PC-9 (cell line): ENCODE measurements at regions not wholly inside any gene's neighbourhood (a gene's known extent, or its start where the extent isn't known, plus 50 kb on each side); places are given as distances from the start of the nearest gene placed in this dataset.

Source experiments
- BruUV-seq: library from RNA; stranded (reverse); fragments of 400-500 nt; replicated peaks from 2 replicates; lab custom pipeline; 2021; lab: Mats Ljungman, UMichigan
- CTCF ChIA-PET: fragments of 300-600 bp; sonication (Branson Sonifier 250); formaldehyde crosslinking; loops from one replicate; lab custom pipeline; 2022; ENCODE audit warnings: antibody characterized with exemption; lab: Charles Lee
- POLR2A ChIA-PET: fragments of 300-600 bp; sonication (Branson Sonifier 250); formaldehyde crosslinking; loops from one replicate; lab custom pipeline; 2022; ENCODE audit warnings: antibody characterized with exemption; ENCODE audit not compliant: unreplicated experiment; lab: Charles Lee
- DNase-seq, 2 experiments: peaks; one replicate each; pipeline versions ENCODE4 v3.0.0 to v3.0.0-alpha.2; 2015 to 2022; ENCODE audit warnings: mixed read lengths in 1 of 2
- H2AFZ ChIP-seq: fragments of 200-600 bp; sonication (generic); 2 replicates; pipeline ENCODE4 v1.8.1; 2017; ENCODE audit warnings: antibody characterized with exemption
- H3F3A ChIP-seq: fragments of 200-600 bp; sonication (generic); 2 replicates; pipeline ENCODE4 v1.8.1; 2017; ENCODE audit warnings: antibody characterized with exemption, mild to moderate bottlenecking, low read depth; ENCODE audit not compliant: insufficient read depth
- H3K27ac ChIP-seq: fragments of 200-600 bp; sonication (generic); 2 replicates; pipeline ENCODE4 v1.6.1; 2016; ENCODE audit warnings: mixed run types
- H3K27me3 ChIP-seq: fragments of 200-600 bp; sonication (generic); 2 replicates; pipeline ENCODE4 v1.6.1; 2016; ENCODE audit warnings: low read depth, mixed run types; ENCODE audit not compliant: insufficient read depth
- H3K36me3 ChIP-seq: fragments of 200-600 bp; sonication (generic); 2 replicates; pipeline ENCODE4 v1.6.1; 2016; ENCODE audit warnings: low read depth, mixed run types
- H3K4me1 ChIP-seq: fragments of 200-600 bp; sonication (generic); replicated peaks from 2 replicates; pipeline ENCODE4 v1.6.1; 2016; ENCODE audit warnings: mixed run types; ENCODE audit not compliant: insufficient read depth
- H3K4me2 ChIP-seq: fragments of 200-600 bp; sonication (generic); 2 replicates; pipeline ENCODE4 v1.6.1; 2017; ENCODE audit warnings: mixed run types
- H3K4me3 ChIP-seq: fragments of 200-600 bp; sonication (generic); 2 replicates; pipeline ENCODE4 v1.6.1; 2016; ENCODE audit warnings: mixed run types
- H3K79me2 ChIP-seq: fragments of 200-600 bp; sonication (generic); 2 replicates; pipeline ENCODE4 v1.6.1; 2017; ENCODE audit warnings: low read depth, mixed run types
- H3K9me2 ChIP-seq: fragments of 200-600 bp; sonication (generic); 2 replicates; pipeline ENCODE4 v1.8.1; 2017; ENCODE audit warnings: mild to moderate bottlenecking; ENCODE audit not compliant: insufficient read depth
- H3K9me3 ChIP-seq: fragments of 200-600 bp; sonication (generic); 2 replicates; pipeline ENCODE4 v1.8.1; 2016; ENCODE audit warnings: low read depth; ENCODE audit not compliant: insufficient read depth
- H4K20me1 ChIP-seq: fragments of 200-600 bp; sonication (generic); 2 replicates; pipeline ENCODE4 v1.8.1; 2017; ENCODE audit not compliant: insufficient read depth
- CTCF ChIP-seq: fragments of 200-600 bp; sonication (generic); conservative IDR thresholded peaks from 2 replicates; pipeline ENCODE4 v1.6.1; 2017; ENCODE audit warnings: mixed run types, antibody characterized with exemption, mild to moderate bottlenecking, moderate library complexity
- EZH2 ChIP-seq: fragments of 200-600 bp; sonication (generic); IDR thresholded peaks from 2 replicates; pipeline ENCODE4 v1.8.0; 2017; ENCODE audit warnings: antibody characterized with exemption, low read depth
- intact Hi-C: fragments of 100-400 bp; cut with micrococcal nuclease; formaldehyde crosslinking; loops from one replicate; pipeline ENCODE4 v1.10.0; 2022; ENCODE audit not compliant: unreplicated experiment

- Histone ChIP-seq H3K4me1 (no peaks in the 10 kb centered on the region), H3K4me2 (no peak overlapping the region), H3K9me3 (peaks cover 3% of the 10 kb centered on the region; the same call in 1 of the 2 replicates), H3F3A (no peaks in the 10 kb centered on the region), H3K36me3 (no peaks in the 10 kb centered on the region), H3K9me2 (no peaks in the 10 kb centered on the region), H3K79me2 (no peaks in the 10 kb centered on the region), H3K27ac (no peak overlapping the region), H2AFZ (no peak overlapping the region), H3K27me3 (no peaks in the 10 kb centered on the region), H3K4me3 (no peak overlapping the region), H4K20me1 (no peaks in the 10 kb centered on the region)
- TF ChIP-seq EZH2 (no peak), CTCF (no peak)
- no TSS peak for BruUV-seq
- intact Hi-C loops, result no loop called here
- ChIA-PET CTCF (no interaction called here), POLR2A (no interaction called here)
- DNase-seq, result no peak
Observed at GRCh38 chr11:81030186-81030585, 1589.4 kb upstream of the TENM4 start.

- intact Hi-C loops, result no loop called here
- Histone ChIP-seq H3K27ac (no peak overlapping the region), H3K4me2 (no peak overlapping the region), H3K36me3 (no peaks in the 10 kb centered on the region), H3K9me2 (no peaks in the 10 kb centered on the region), H3K4me3 (no peak overlapping the region), H3K79me2 (no peaks in the 10 kb centered on the region), H3K9me3 (peaks cover 3% of the 10 kb centered on the region; the same call in 1 of the 2 replicates), H2AFZ (no peak overlapping the region), H4K20me1 (no peaks in the 10 kb centered on the region; the same call in 1 of the 2 replicates), H3F3A (no peaks in the 10 kb centered on the region), H3K27me3 (no peaks in the 10 kb centered on the region), H3K4me1 (no peaks in the 10 kb centered on the region)
- BruUV-seq, result no TSS peak
- POLR2A ChIA-PET, result no interaction called here
- TF ChIP-seq CTCF, result no peak
- TF ChIP-seq EZH2, result no peak
- no peak for DNase-seq
- CTCF ChIA-PET, result no interaction called here
Observed at GRCh38 chr11:81026032-81026431, 1585.2 kb upstream of the TENM4 start.

- H3K4me3 ChIP-seq, result no peak overlapping the region
- H2AFZ ChIP-seq, result no peak overlapping the region
- H3K36me3 ChIP-seq, result no peaks in the 10 kb centered on the region
- no peak for DNase-seq
- no peak overlapping the region for H3K4me2 ChIP-seq
- BruUV-seq, result no TSS peak
- no peak overlapping the region for H3K27ac ChIP-seq
- H3F3A ChIP-seq, result no peaks in the 10 kb centered on the region
- no peaks in the 10 kb centered on the region; the same call in 1 of the 2 replicates for H4K20me1 ChIP-seq
- TF ChIP-seq EZH2, result no peak
- no peak for TF ChIP-seq CTCF
- peaks cover 3% of the 10 kb centered on the region; the same call in 1 of the 2 replicates for H3K9me3 ChIP-seq
- POLR2A ChIA-PET, result no interaction called here
- CTCF ChIA-PET, result no interaction called here
- H3K4me1 ChIP-seq, result no peaks in the 10 kb centered on the region
- H3K9me2 ChIP-seq, result no peaks in the 10 kb centered on the region
- H3K27me3 ChIP-seq, result no peaks in the 10 kb centered on the region
- H3K79me2 ChIP-seq, result no peaks in the 10 kb centered on the region
- intact Hi-C loops, result no loop called here
Observed at GRCh38 chr11:81022057-81022456, 1581.2 kb upstream of the TENM4 start.
